Mucosa of gallbladder (tissue), 1 donor: ENCODE measurements at regions not wholly inside any gene's neighbourhood (a gene's known extent, or its start where the extent isn't known, plus 50 kb on each side); places are given as distances from the start of the nearest gene placed in this dataset.
"Not testable (repeated sequence)": the region's sequence is repeated elsewhere in the genome, so short reads cannot be mapped to it uniquely, and the experiment has no call there.

Source experiments
- DNase-seq: peaks from one replicate; pipeline ENCODE4 v3.0.0-alpha.2; 2020; ENCODE audit warnings: low spot score
- donor health status: DM: no; HTN: no; CAD: no.

GRCh38 chr4:174009686-174010451, 273.6 kb downstream of the FBXO8 start:
- DNase-seq: no peak

DNA sequence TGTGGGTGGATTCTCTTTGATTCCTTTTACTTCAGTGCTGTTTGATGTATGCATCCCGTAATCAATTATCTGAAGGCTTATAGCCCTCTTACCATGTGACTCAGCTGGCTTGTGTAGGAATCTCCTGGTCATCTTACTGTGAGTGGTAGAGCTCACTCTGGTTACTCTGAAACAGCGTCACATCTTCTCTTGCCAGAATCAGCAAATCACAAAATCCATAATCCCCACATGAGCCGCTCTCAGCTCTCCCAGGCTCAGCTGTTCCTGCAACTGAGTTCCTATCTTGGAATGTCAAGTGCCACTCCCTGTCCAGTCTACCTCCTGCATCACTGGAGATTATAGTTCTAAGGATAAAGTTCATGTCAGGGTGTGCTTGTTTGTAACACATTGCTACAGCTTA, 278.0 kb downstream of the FBXO8 start:
- no peak for DNase-seq

- no peak for DNase-seq
Observed at GRCh38 chr4:173998471-173999144, 284.9 kb downstream of the FBXO8 start.

- DNase-seq: not testable (repeated sequence)
Observed at GRCh38 chr4:173995779-173996178, 287.7 kb downstream of the FBXO8 start.

DNA sequence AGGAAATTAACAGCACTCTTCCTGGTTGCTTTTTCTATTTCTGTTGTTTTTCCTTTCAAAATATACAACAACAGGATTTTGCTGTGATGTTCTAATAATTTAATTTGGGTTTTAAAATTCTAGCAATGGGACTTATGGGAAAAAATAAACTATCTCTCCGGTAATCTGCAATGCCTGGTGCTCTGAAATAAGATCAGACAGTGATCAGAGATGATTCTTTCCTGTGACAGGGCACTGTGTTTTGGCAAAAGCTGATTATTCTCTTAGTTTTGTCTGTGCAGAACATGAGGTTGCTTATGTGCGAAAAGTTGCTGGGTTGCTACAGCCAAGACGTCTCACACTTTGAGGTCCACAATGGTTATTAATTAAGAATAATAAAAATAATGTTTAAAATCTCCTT, 291.7 kb downstream of the FBXO8 start:
- DNase-seq: no peak

- no peak for DNase-seq
Observed at GRCh38 chr4:173991316-173991715, 292.2 kb downstream of the FBXO8 start.

DNA sequence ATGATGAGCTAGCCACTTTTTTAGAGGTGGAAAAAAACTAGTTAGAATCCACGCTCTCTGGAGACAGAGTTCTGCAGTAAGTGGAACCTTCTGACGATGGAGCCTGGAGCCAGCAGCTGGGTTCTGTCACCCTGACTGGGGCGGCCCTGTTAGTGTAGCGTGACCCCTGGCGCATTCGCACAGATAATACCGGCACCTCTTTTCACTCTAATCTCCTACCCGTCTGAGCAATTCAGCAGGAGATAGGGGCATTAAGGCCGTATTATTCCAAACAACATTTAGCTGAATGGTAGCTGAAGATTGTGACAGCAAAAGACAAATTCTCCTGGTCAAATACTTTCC, 292.6 kb downstream of the FBXO8 start:
- DNase-seq: peak; percentile 49

DNA sequence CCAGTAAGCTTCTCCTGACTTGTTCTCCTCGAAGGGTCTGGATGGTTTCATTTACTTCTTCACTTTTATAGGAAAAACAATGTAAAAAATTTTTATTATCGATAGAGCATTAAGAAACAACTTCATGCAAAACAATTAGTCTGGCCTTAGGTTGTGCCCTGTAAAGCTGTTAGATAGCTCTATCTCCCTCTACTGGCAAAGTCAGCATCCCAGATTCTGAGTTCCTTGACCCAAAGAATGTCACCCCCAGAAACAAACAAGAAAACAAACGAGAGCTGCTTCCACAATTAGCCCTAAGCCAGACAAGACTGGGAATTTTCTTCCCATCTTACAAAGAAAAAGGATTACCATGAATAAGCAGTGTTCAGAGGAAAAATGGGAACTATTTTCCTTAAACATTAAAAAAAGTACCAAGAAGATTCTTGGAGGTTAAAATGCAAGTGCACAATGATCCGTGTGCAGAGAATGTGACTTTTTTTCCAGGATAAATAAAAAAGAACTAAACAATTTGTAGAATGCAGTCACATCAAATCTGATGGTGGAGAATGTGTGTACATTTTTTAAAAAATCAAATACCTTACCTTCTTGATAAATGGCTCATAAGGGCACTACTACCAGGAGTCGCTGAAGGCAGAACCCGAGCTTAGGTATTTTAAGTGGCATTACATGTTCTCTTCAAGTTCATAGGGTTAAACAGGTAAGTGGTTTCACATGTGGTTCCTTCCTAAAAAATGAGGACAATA, 293.2 kb downstream of the FBXO8 start:
- DNase-seq: no peak

- not testable (repeated sequence) for DNase-seq
Observed at GRCh38 chr4:173963523-173963922, 319.9 kb downstream of the FBXO8 start.

DNA sequence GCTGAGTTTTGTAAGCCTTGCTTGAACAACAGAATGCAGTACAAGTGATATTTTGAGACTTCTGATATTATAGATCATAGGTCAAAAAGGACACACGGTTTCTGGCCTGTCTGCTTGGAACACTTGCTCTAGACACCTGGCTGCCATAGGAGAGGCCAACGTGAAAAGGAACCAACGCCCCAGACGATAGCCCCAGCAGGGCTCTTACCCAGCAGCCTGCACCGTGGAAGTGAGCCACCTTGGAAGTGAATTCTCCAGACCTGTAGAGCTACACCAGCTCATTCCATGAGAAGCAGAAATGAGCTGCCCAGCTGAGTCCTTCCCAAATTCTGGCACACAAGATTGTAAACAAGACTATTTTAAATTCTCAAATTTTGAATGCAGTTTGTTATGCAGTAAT, 323.1 kb downstream of the FBXO8 start:
- no peak for DNase-seq

DNA sequence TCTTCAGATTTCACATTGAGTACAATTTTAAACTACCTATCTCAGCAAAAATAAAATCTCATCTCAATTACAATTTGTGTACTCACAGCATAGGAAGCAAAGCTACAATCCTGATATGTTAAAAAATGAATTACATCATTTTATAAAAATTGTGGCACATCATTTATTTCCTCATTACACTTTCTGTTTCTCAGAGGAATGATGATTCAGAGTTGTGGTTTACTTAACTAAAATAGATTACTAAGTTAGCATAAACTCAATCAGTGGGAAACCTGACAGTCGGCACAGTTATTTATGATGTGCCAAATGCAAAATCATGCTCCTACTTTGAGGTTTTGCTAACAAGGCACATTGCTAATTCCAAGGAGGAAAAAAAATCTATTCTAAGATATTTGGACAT, 325.0 kb downstream of the FBXO8 start:
- DNase-seq: no peak

GRCh38 chr4:173943547-173943946, 339.9 kb downstream of the FBXO8 start:
- DNase-seq: no peak

DNA sequence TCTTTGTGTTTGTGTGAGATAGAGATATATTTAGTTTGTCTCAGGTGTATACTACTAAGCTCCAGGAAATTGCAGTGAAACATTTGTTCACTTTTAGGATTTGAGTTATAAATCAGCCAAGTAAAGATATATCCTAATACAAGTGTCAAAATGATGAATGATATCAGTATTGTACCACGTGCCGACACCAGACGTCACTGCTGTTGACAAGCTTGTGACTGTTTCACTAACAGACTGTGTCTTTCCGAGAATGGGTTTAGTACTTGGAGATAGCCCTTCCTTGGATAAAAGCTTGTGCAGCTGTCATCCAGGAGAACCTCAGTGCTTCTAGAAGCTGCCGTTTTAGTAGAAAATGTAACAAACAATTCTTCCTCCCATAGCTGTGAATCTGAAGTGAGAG, 343.3 kb downstream of the FBXO8 start:
- no peak for DNase-seq

- DNase-seq: no peak
Observed at GRCh38 chr4:173937631-173938270, 345.7 kb downstream of the FBXO8 start.

DNA sequence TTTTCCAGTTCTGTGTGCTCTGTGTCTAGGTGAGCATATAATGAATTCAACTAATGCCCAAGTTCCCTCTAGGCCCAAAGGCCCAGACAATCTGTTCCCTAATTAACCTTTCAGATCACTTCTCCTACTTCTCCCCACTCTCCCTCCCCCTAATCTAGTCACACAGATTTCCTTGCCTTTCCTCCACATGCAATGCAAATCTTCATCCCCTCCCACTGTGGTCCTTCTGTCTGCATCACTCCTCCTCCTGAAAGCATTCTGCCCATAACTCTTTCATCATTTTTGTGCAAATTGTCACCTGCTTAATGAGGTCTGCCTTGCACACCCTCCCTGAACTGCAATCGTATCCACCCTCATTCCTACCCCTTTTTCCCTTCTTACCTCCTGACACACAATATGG, 346.6 kb downstream of the FBXO8 start:
- DNase-seq: no peak

DNA sequence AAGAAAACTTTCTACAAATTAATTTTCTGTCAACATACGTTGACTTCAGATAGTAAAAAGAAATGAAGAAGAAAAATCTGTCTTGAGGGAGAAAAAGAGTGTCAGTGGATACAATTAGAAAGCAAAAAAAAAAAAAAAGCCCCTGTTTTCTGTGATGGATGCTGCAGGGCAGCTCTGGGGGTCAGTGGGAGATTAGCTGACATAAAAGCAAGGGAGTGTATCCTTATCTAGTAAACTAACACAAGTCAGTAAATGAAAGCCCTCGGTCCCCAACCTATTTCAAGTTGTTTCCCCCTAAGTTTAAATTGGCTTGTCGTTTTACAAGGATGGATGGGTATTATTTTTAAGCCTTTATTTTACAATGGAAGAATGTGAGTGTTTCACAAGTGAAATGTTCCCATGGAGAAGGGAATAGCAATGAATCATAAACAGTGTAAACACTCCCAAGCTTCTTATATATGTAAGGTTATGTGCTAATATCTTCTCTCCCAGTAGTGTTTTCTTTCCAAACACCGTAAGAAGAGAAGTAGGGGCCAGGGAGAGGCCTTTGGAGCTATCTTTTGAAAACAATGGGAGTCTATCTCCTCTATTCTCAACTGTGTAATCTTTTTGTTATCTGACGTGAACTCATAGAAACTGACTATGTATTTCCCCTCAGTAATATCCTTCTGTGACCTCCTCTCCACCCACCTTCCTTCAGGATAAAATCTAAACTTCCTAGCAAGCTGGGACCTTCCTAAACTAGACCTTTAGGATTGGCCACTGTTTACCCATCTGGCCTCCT, 347.7 kb downstream of the FBXO8 start:
- DNase-seq: no peak

- no peak for DNase-seq
Observed at GRCh38 chr4:173934933-173935620, 348.4 kb downstream of the FBXO8 start.

GRCh38 chr4:173934201-173934600, 349.3 kb downstream of the FBXO8 start:
- DNase-seq: no peak

DNA sequence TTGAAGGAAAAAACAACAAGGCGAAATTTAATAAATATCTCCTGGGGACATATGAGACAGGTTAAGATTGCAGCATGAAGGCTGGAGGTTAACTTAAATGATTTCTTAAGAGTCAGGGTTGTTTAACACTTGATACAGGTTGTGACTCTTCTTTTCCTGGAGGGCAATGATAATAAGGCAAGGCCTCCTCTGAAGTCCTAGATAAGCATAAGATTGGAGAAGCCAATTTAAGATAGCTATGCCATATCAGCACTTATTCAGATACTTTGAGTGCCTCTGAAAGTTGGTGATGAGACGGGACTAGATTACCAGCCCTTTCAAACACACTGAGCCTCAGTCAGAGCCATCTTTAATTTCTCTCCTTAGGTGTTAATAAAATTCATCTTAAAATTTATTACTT, 350.8 kb downstream of the FBXO8 start:
- no peak for DNase-seq

DNA sequence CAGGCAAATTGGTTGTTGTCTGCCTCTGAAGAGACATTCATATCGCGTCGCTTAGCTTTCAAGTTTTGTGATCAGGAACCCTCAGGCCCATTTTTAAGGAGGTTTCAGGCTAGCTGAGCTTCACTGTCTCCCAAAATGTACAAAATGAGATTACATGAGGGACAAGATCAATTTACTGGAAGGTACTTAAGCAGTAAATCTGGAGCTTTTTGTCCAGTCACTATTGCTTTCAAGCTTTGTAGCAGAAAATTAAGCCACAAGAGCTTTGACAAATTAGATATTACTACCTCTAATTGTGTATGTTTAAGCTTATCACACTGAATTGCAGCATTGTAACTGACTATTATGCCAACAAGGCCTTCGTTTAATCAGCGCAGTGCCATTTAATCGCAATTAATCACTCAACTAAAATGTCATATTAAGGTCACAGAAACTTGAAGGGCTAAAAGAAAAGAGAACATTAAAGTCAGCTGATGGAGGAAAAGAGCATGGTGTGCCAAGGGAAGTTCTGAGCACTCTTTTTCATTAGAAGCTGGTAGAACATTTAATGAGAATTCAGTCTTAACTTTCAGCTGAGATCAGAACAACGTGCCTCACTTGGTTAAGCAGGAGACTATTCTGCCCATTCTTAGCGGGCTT, 353.0 kb downstream of the FBXO8 start:
- no peak for DNase-seq

- DNase-seq: no peak
Observed at GRCh38 chr4:173929921-173930320, 353.5 kb downstream of the FBXO8 start.
